Osteocyte (in vitro differentiated cells): ENCODE measurements at regions not wholly inside any gene's neighbourhood (a gene's known extent, or its start where the extent isn't known, plus 50 kb on each side); places are given as distances from the start of the nearest gene placed in this dataset.
"Not testable (repeated sequence)": the region's sequence is repeated elsewhere in the genome, so short reads cannot be mapped to it uniquely, and the experiment has no call there.

Experiments used
- DNase-seq: peaks from one replicate; pipeline ENCODE4 v3.0.0; 2021; ENCODE audit warnings: mixed read lengths; ENCODE audit not compliant: unreplicated experiment; ENCODE audit errors: extremely low spot score
- H3K27ac Mint-ChIP-seq: one replicate; pipeline ENCODE4 v1.8.0; 2021; ENCODE audit warnings: mild to moderate bottlenecking, mixed read lengths; ENCODE audit not compliant: unreplicated experiment
- H3K27me3 Mint-ChIP-seq: one replicate; pipeline ENCODE4 v1.8.0; 2021; ENCODE audit warnings: mixed read lengths; ENCODE audit not compliant: unreplicated experiment
- H3K36me3 Mint-ChIP-seq: one replicate; pipeline ENCODE4 v1.8.0; 2021; ENCODE audit warnings: mixed read lengths; ENCODE audit not compliant: unreplicated experiment
- H3K4me1 Mint-ChIP-seq: one replicate; pipeline ENCODE4 v1.8.0; 2021; ENCODE audit warnings: mixed read lengths; ENCODE audit not compliant: unreplicated experiment
- H3K4me3 Mint-ChIP-seq: one replicate; pipeline ENCODE4 v1.8.0; 2021; ENCODE audit warnings: mild to moderate bottlenecking, moderate library complexity, mixed read lengths; ENCODE audit not compliant: unreplicated experiment
- H3K9me3 Mint-ChIP-seq: one replicate; pipeline ENCODE4 v1.8.0; 2021; ENCODE audit warnings: mixed read lengths; ENCODE audit not compliant: unreplicated experiment
- CTCF ChIP-seq: fragments of 200-600 bp; sonication (generic); IDR thresholded peaks from 2 replicates; pipeline ENCODE4 v1.5.0; 2021; ENCODE audit warnings: antibody characterized with exemption, mild to moderate bottlenecking, moderate library complexity

DNA sequence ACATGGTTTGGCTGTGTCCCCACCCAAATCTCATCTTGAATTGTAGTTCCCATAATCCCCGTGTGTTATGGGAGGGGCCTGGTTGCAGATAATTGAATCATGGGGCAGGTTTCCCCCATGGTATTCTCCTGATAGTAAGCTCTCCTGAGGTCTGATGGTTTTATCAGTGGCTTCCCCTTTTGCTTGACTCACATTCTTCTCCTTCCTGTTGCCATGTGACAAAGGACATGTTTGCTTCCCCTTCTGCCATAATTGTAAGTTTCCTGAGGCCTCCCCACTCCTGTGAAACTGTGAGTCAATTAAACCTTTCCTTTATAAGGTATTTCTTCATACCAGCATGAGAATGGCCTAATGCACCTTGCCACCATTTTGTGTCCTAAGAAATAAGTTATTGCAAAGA, 415.0 kb downstream of the COL11A1 start:
- DNase-seq = no peak
- no peak overlapping the region for H3K4me3 Mint-ChIP-seq
- H3K9me3 Mint-ChIP-seq = peaks cover 8% of the 10 kb centered on the region

GRCh38 chr1:102691592-102692090, 416.7 kb downstream of the COL11A1 start:
- no peak for DNase-seq

More for the DNA sequence above, 415.0 kb downstream of the COL11A1 start:
- H3K36me3 Mint-ChIP-seq = no peaks in the 10 kb centered on the region
- H3K27ac Mint-ChIP-seq = no peak overlapping the region
- no peaks in the 10 kb centered on the region for H3K4me1 Mint-ChIP-seq
- peaks cover 18% of the 10 kb centered on the region for H3K27me3 Mint-ChIP-seq
- no peak for TF ChIP-seq CTCF

GRCh38 chr1:102687383-102687782, 420.9 kb downstream of the COL11A1 start:
- H3K36me3 Mint-ChIP-seq = no peaks in the 10 kb centered on the region
- no peaks in the 10 kb centered on the region for H3K9me3 Mint-ChIP-seq
- H3K4me1 Mint-ChIP-seq = no peaks in the 10 kb centered on the region
- no peak for TF ChIP-seq CTCF
- H3K4me3 Mint-ChIP-seq = no peak overlapping the region
- DNase-seq = no peak
- no peak overlapping the region for H3K27ac Mint-ChIP-seq
- peaks cover 42% of the 10 kb centered on the region for H3K27me3 Mint-ChIP-seq

More at GRCh38 chr1:102691592-102692090, 416.7 kb downstream of the COL11A1 start:
- no peaks in the 10 kb centered on the region for H3K36me3 Mint-ChIP-seq
- no peak for TF ChIP-seq CTCF
- H3K27me3 Mint-ChIP-seq = peaks cover 20% of the 10 kb centered on the region
- no peak overlapping the region for H3K4me3 Mint-ChIP-seq
- H3K27ac Mint-ChIP-seq = no peak overlapping the region
- no peaks in the 10 kb centered on the region for H3K4me1 Mint-ChIP-seq
- H3K9me3 Mint-ChIP-seq = peaks cover 8% of the 10 kb centered on the region

DNA sequence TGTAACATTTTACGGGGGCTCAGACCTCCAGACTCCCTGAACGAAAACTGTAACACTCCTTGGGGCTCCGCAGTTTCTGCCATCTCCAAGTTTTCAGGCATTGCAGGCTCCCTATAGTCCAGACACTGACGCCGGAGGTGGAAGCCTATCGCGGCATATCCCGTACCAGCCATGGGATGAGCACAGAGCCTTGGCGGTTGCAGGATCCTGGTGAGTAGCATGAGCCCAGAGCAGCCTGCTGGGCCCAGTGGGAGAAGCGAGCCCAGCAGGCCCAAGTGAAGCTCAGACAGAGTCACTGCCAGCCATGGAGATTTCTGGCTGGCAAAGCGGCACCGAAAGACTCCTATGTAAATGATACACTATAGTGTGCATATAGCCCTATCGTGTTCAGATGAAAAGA, 446.8 kb downstream of the COL11A1 start:
- Mint-ChIP-seq H3K27ac (no peak overlapping the region), H3K4me3 (no peak overlapping the region), H3K27me3 (peaks cover 11% of the 10 kb centered on the region), H3K9me3 (no peaks in the 10 kb centered on the region), H3K36me3 (no peaks in the 10 kb centered on the region), H3K4me1 (no peaks in the 10 kb centered on the region)
- TF ChIP-seq CTCF = no peak
- no peak for DNase-seq

DNA sequence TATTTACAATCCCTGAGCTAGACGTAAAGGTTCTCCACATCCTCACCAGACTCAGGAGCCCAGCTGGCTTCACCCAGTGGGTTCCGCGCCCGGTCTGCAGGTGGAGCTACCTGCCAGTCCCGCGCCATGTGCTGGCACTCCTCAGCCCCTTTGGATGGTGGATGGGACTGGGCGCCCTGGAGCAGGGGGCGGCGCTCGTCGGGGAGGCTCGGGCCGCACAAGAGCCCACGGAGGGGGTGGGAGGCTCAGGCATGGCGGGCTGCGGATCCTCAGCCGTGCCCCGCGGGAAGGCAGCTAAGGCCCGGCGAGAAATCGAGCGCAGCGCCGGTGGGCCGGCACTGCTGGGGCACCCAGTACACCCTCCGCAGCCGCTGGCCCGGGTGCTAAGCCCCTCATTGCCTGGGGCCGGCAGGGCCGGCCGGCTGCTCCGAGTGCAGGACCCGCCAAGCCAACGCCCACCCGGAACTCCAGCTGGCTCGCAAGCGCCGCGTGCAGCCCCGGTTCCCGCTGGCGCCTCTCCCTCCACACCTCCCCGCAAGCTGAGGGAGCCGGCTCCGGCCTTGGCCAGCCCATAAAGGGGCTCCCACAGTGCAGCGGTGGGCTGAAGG, 448.3 kb downstream of the COL11A1 start:
- H3K36me3 Mint-ChIP-seq, H3K27ac Mint-ChIP-seq, DNase-seq, H3K9me3 Mint-ChIP-seq, H3K4me3 Mint-ChIP-seq, H3K4me1 Mint-ChIP-seq: not testable (repeated sequence)
- H3K27me3 Mint-ChIP-seq = peaks cover 11% of the 10 kb centered on the region
